ENCODE measurements at regions not wholly inside any gene's neighbourhood (a gene's known extent, or its start where the extent isn't known, plus 50 kb on each side); places are given as distances from the start of the nearest gene placed in this dataset.

DNA sequence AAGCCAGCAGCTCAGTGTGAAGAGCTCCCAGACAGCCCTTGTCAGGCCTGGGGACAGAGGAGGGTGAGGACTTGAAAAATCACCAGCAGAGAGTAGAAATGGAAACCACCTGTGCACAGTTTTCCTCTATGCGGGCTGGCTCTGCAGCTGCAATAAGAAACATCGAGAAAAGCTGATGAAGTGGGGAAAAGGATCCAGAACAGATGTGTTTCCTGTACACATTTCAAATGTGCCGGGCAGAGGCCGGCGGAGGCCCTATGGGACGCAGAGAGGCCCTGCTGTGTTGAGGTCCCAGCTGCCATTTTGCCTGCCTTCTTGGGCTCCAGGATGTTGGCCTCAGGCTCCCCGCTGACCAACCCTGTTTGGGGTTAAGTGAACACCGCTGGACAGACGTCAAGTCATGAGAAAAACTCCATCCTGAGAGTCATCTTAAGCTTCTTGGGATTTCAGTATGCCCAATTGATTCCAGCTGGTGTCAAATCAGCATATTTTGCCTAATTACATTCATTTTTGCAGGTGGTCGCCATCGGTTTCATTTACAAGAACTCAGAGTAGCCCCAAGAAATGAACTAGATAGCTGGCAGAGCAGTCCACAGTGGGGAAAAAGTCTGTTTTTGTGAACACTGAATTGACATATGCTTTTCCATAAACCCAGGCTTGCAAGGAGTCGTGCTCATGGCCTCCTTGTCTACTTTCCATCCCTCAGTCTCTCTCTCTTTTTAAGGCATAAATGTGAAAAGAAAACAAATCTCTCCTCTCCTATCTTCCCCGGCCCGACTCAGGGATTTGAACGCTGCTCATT lies 150.4 kb upstream of the PHACTR3 start:
- no peaks in the 10 kb centered on the region for H3K9me3 ChIP-seq
- H3K36me3 ChIP-seq: no peaks in the 10 kb centered on the region
- TF ChIP-seq EP300 (IDR thresholded peaks at IDR 0.05) (no peak), POLR2A (IDR thresholded peaks at IDR 0.05) (no peak)
- TF ChIP-seq, protein P1, sequence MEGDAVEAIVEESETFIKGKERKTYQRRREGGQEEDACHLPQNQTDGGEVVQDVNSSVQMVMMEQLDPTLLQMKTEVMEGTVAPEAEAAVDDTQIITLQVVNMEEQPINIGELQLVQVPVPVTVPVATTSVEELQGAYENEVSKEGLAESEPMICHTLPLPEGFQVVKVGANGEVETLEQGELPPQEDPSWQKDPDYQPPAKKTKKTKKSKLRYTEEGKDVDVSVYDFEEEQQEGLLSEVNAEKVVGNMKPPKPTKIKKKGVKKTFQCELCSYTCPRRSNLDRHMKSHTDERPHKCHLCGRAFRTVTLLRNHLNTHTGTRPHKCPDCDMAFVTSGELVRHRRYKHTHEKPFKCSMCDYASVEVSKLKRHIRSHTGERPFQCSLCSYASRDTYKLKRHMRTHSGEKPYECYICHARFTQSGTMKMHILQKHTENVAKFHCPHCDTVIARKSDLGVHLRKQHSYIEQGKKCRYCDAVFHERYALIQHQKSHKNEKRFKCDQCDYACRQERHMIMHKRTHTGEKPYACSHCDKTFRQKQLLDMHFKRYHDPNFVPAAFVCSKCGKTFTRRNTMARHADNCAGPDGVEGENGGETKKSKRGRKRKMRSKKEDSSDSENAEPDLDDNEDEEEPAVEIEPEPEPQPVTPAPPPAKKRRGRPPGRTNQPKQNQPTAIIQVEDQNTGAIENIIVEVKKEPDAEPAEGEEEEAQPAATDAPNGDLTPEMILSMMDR (IDR thresholded peaks at IDR 0.05): no peak
- H3K4me1 ChIP-seq (ENCODE audit: insufficient read depth): no peaks in the 10 kb centered on the region
- no peak overlapping the region for H3K27ac ChIP-seq
- H3K4me3 ChIP-seq: no peak overlapping the region
- 74 to 76% (median 76%) methylated on average over 15 of the region's 15 CpGs for WGBS, 3 donors
- intact Hi-C loops (cut with DNase I): no loop called here
- no peak for DNase-seq
- no peaks in the 10 kb centered on the region for H3K27me3 ChIP-seq

DNA sequence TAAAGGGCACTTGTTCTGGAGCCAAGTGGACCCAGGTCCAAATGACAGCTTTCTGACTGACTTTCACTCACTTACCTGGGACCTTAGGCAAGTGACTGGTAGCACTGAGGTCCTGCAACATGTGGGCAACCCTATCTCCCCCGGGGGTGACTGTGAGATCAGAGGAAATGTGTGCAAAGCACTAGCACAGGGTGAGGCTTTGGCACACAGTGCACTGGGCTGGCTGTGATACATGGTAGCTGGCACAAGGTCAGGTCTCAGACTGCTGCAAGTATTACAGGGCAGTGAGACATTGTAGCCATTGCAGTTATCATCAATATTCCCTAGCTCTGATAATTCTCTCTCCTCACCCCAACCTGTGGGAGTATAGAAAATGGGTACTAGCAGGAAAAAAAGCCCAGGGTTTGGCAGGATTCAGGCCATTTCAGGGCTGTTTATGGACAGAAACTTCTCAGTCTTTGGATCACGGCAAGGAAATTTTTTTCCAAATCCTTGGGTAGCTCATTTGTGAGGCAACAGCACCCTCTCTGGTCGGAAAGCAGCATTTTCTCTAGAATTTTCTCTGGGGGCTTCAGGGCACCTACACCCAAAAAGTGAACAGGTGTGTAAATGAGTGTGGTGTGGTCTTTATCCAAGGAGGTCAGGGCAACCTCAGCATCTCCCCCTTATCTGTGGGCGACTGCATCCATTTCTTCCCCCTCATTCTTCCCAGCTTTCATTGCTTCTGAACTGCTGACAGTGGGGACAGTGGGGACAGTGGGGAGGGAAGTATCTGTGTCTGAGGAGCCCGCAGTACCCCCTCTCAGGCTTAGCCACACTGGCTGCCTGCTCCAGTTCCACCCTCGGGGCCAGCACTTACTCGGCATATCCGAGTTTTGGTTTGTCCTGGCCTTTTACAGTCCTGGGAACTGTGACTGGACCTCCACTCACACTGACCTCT lies 148.7 kb upstream of the PHACTR3 start:
- H3K27ac ChIP-seq: no peak overlapping the region
- no peaks in the 10 kb centered on the region for H3K4me1 ChIP-seq (ENCODE audit: insufficient read depth)
- H3K27me3 ChIP-seq: no peaks in the 10 kb centered on the region
- WGBS, 3 donors: 17 to 25% (median 19%) methylated on average over 8 of the region's 8 CpGs
- H3K4me3 ChIP-seq: no peak overlapping the region
- no peak for TF ChIP-seq POLR2A (IDR thresholded peaks at IDR 0.05)
- TF ChIP-seq, protein P1 (IDR thresholded peaks at IDR 0.05): peak in 1 of 3 donors; percentile 48
- no peaks in the 10 kb centered on the region for H3K36me3 ChIP-seq
- no peaks in the 10 kb centered on the region for H3K9me3 ChIP-seq
- intact Hi-C loops (cut with DNase I): no loop called here
- DNase-seq: peak in 2 of 5 donors; percentile 24 to 42

DNA sequence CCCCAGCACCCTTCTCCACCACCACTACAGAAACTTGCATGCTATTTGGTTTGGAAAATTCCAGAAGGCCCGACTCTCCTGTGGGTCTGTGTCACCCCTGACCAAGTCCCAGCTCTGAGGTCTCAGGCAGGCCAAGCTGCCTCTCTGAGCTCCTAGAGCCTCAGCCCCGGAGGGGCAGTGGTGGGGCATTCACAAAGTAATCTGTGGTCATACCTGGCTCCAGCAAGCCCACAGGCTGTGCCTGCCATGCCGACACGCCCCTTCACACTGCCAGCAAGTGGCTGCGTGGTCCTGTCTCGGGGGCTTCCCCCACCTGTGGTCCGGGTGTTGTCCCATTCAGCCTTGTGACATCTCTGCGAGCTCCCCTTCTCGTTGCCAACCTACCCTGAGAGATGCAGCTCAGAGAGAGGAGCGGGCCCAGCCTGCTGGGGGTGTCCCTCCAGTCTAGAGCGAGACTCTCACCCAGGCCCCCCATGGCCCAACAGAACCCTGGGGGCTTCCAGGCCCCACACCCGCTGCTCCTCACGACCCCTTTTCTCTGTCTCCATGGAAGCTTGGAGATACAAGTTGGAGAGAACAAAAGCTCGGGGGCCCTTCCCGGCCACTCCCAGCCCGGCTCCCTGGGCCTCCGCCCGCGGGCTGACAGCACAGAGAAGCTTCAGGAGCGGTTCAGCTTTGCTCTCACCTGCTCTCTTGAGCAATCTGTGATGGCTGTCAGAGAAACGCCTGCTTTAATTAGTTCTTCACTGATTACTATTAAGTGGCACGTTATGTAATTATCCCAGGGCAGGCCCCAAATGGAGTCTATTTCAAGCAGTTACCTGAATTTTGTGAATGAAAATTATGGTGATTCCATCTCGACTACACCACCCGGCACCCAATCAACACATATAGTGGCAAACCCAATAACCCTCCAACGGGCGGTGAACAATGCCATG lies 147.7 kb upstream of the PHACTR3 start:
- TF ChIP-seq EP300 (IDR thresholded peaks at IDR 0.05) (no peak), POLR2A (IDR thresholded peaks at IDR 0.05) (no peak)
- TF ChIP-seq, protein P1 (IDR thresholded peaks at IDR 0.05): no peak
- intact Hi-C loops (cut with DNase I): no loop called here
- Histone ChIP-seq H3K4me3 (no peak overlapping the region), H3K9me3 (no peaks in the 10 kb centered on the region), H3K4me1 (ENCODE audit: insufficient read depth) (no peaks in the 10 kb centered on the region), H3K27me3 (no peaks in the 10 kb centered on the region), H3K36me3 (no peaks in the 10 kb centered on the region), H3K27ac (no peak overlapping the region)
- WGBS, 3 donors: 77 to 85% (median 82%) methylated on average over 26 of the region's 26 CpGs
- no peak for DNase-seq

DNA sequence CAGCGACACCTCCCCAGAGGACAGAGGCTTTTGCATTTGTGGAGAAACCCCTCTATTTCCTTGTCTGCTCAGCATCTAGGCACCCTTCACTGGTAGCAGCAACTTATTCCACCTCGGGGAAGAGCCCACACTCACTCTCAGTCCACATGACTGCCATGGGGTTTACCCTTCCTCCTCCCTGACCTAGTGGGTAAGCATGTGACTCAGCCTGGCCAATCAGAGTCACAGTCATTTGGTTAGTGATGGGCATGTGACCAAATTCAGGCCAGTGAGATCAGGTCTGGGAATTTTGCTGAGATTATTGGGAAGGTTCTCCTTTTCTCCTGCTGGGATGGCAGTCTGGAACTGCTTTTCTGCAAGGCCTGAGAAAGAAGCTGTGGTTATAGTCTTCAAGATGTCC lies 145.7 kb upstream of the PHACTR3 start:
- Histone ChIP-seq H3K9me3 (no peaks in the 10 kb centered on the region), H3K4me1 (ENCODE audit: insufficient read depth) (no peaks in the 10 kb centered on the region), H3K27me3 (no peaks in the 10 kb centered on the region), H3K36me3 (no peaks in the 10 kb centered on the region), H3K27ac (no peak overlapping the region), H3K4me3 (no peak overlapping the region)
- WGBS, 3 donors: 78 to 80% (median 79%) methylated on average over 2 of the region's 2 CpGs
- no peak for DNase-seq
- TF ChIP-seq EP300 (IDR thresholded peaks at IDR 0.05) (no peak), POLR2A (IDR thresholded peaks at IDR 0.05) (no peak)
- TF ChIP-seq, protein P1 (IDR thresholded peaks at IDR 0.05): no peak
- intact Hi-C loops (cut with DNase I): no loop called here
